Type B pancreatic cell (in vitro differentiated cells): ENCODE measurements at regions not wholly inside any gene's neighbourhood (a gene's known extent, or its start where the extent isn't known, plus 50 kb on each side); places are given as distances from the start of the nearest gene placed in this dataset.

Source experiments
- DNase-seq: peaks from one replicate; pipeline ENCODE4 v3.0.0; 2021; ENCODE audit warnings: mixed read lengths; ENCODE audit not compliant: unreplicated experiment; ENCODE audit errors: extremely low spot score
- H3K27ac Mint-ChIP-seq: 2 replicates; pipeline ENCODE4 v1.8.0; 2021; ENCODE audit warnings: mild to moderate bottlenecking, mixed read lengths
- H3K27me3 Mint-ChIP-seq: 2 replicates; pipeline ENCODE4 v1.8.0; 2021; ENCODE audit warnings: mixed read lengths
- H3K36me3 Mint-ChIP-seq: 2 replicates; pipeline ENCODE4 v1.8.0; 2021; ENCODE audit warnings: mixed read lengths
- H3K4me1 Mint-ChIP-seq: one replicate; pipeline ENCODE4 v1.8.0; 2021; ENCODE audit warnings: mixed read lengths; ENCODE audit not compliant: unreplicated experiment
- H3K4me3 Mint-ChIP-seq: 2 replicates; pipeline ENCODE4 v1.8.0; 2021; ENCODE audit warnings: mild to moderate bottlenecking, mixed read lengths
- H3K9me3 Mint-ChIP-seq: 2 replicates; pipeline ENCODE4 v1.8.0; 2021; ENCODE audit warnings: mixed read lengths
- TF ChIP-seq, protein P1 (sequence below): fragments of 200-600 bp; sonication (generic); conservative IDR thresholded peaks from 2 replicates; pipeline ENCODE4 v1.5.0; 2021; ENCODE audit warnings: antibody characterized with exemption, mild to moderate bottlenecking

DNA sequence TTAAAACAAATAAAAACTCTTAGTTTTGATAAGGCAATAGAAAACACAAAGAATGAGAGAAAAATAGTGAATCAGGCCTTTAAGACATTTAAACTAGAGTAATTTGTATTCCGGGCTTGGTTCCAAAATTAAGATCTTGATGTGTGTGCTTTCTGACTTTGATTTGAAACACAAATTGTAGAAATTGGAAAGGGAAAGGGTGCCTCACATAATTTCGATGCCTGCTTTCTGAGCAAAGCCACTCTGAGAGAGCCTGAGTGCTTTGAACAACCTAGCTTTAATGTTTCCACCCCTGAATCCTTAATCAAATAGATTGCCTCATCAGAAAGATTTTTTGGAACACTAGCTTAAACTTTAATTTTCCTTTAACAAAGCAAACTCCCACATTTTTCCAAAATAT is 666.8 kb downstream of the PCDH18 start:
- TF ChIP-seq, protein P1, sequence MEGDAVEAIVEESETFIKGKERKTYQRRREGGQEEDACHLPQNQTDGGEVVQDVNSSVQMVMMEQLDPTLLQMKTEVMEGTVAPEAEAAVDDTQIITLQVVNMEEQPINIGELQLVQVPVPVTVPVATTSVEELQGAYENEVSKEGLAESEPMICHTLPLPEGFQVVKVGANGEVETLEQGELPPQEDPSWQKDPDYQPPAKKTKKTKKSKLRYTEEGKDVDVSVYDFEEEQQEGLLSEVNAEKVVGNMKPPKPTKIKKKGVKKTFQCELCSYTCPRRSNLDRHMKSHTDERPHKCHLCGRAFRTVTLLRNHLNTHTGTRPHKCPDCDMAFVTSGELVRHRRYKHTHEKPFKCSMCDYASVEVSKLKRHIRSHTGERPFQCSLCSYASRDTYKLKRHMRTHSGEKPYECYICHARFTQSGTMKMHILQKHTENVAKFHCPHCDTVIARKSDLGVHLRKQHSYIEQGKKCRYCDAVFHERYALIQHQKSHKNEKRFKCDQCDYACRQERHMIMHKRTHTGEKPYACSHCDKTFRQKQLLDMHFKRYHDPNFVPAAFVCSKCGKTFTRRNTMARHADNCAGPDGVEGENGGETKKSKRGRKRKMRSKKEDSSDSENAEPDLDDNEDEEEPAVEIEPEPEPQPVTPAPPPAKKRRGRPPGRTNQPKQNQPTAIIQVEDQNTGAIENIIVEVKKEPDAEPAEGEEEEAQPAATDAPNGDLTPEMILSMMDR, result no peak
- Mint-ChIP-seq H3K27me3 (no peaks in the 10 kb centered on the region), H3K4me3 (no peak overlapping the region), H3K27ac (no peak overlapping the region), H3K9me3 (no peaks in the 10 kb centered on the region), H3K4me1 (peaks cover 4% of the 10 kb centered on the region), H3K36me3 (no peaks in the 10 kb centered on the region)
- no peak for DNase-seq

DNA sequence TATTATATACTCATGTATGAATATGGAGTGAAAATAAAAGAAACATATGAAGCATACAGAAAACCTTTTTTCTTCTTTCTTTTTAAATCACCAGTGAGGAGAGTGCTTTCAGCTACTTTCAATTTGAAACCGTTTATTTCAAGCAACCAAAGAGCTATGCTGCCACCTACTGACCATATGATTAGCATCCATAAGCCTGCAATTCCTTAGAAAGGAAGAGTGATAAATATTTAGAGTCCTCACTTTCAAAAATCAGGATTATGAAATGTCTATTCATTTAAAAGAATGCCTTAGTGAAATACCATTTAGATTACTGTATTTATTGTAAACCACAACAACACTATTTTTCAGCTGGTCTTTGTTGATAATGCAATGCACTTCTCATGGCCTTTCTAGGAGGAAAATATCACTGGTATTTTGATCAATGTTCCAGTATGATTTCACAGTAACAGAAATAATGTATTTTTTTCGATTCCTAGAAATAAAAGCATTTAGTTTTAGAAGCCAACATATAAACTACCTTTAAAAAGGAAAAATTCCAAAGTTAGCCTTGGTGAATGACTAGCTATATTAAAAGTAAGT is 667.6 kb downstream of the PCDH18 start:
- TF ChIP-seq, protein P1, result peak; percentile 93
- Mint-ChIP-seq H3K9me3 (no peaks in the 10 kb centered on the region), H3K27ac (no peak overlapping the region), H3K27me3 (no peaks in the 10 kb centered on the region), H3K4me1 (peaks cover 4% of the 10 kb centered on the region), H3K36me3 (no peaks in the 10 kb centered on the region), H3K4me3 (no peak overlapping the region)
- no peak for DNase-seq

DNA sequence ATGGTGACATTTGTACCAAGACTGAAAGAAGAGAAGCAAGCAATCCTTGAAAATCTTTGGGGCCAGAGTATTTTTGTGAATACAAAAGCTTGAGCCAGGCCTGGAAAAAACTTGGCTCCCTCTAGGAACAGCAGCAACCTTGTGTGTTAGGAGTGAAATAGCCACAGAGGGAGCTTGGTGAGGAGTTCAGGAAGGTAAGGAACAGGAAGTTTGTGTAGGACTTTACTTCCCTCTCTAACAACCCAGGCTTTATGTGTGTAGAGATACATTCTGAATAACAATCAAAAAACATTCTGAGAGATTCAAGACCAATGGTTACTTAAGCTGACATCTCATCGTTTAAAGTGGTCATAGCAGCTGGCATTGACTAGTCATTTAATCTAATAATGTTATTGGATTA is 668.5 kb downstream of the PCDH18 start:
- no peak for DNase-seq
- Mint-ChIP-seq H3K27me3 (no peaks in the 10 kb centered on the region), H3K4me3 (no peak overlapping the region), H3K27ac (no peak overlapping the region), H3K36me3 (no peaks in the 10 kb centered on the region), H3K9me3 (no peaks in the 10 kb centered on the region), H3K4me1 (peaks cover 4% of the 10 kb centered on the region)
- TF ChIP-seq, protein P1, result no peak

DNA sequence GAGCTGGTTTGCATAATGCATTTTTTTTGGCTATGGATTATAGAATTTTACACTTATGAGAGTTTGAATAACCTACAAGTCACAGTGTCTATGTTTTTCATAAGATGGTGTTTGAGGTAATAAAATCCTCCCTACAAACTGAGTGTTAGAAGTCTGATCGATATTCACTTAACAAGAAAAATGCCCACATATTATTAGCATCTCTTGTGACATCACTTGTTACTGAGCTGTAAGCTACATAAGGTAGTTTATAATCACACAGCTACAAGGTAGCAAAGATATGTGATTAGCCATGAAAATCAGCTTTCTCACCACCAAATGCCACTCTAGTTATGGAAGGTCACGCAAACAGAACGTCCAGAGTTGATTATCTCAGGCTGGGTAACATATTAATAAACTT is 669.6 kb downstream of the PCDH18 start:
- no peak for DNase-seq
- H3K36me3 Mint-ChIP-seq, result no peaks in the 10 kb centered on the region
- TF ChIP-seq, protein P1, result no peak
- no peak overlapping the region for H3K4me3 Mint-ChIP-seq
- peaks cover 7% of the 10 kb centered on the region for H3K4me1 Mint-ChIP-seq
- no peak overlapping the region for H3K27ac Mint-ChIP-seq
- H3K27me3 Mint-ChIP-seq, result no peaks in the 10 kb centered on the region
- no peaks in the 10 kb centered on the region for H3K9me3 Mint-ChIP-seq

DNA sequence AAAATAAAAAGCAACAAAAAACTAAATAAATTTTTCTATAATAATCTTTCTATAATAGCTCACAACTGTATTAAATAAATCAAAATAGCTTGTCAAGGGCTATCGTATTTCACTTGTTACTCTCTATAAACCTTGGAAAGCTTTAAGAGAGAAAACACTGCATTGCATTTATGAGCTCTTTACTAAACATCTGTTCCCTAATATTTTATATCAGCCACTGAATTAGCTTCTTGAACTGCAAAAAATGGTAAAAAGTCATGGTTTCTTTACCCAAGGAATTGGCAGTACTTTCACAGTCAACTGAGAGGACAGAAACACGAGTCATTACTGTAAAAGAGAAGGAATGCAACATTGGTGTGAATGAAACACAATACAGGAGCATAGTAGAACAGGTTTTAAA is 671.2 kb downstream of the PCDH18 start:
- Mint-ChIP-seq H3K4me1 (peaks cover 10% of the 10 kb centered on the region), H3K4me3 (no peak overlapping the region), H3K27me3 (no peaks in the 10 kb centered on the region), H3K36me3 (no peaks in the 10 kb centered on the region), H3K9me3 (no peaks in the 10 kb centered on the region), H3K27ac (no peak overlapping the region)
- no peak for DNase-seq
- TF ChIP-seq, protein P1, result no peak

DNA sequence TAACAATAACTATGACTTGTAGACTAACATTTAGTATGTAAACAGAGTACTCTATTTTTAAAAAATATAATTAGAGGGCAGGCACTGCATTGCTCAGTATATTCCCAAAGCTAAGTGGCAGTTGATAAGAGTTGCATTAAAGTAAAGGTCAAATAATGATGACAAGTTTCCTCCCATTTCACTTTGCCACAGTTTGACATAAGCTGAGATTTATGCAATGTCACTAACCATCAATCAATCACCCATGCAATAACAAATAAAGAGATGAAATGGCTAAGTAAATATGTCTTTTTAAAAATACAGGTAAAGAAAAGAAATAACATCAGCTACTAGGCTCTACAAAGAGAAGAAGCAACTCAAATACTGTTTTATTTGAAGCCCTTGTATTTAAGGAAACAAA is 673.4 kb downstream of the PCDH18 start:
- Mint-ChIP-seq H3K4me3 (no peak overlapping the region), H3K27me3 (no peaks in the 10 kb centered on the region), H3K4me1 (peaks cover 10% of the 10 kb centered on the region), H3K36me3 (peaks cover 3% of the 10 kb centered on the region), H3K27ac (no peak overlapping the region), H3K9me3 (peaks cover 5% of the 10 kb centered on the region)
- DNase-seq, result no peak
- TF ChIP-seq, protein P1, result no peak
